HEK293T (cell line): ENCODE measurements at regions not wholly inside any gene's neighbourhood (a gene's known extent, or its start where the extent isn't known, plus 50 kb on each side); places are given as distances from the start of the nearest gene placed in this dataset.

Source experiments
- CTCF ChIA-PET: fragments of 350-600 bp; formaldehyde crosslinking; extraction: SDS; loops from one replicate; lab custom pipeline; 2021; ENCODE audit warnings: antibody characterized with exemption, inconsistent platforms; lab: Yijun Ruan, JAX
- POLR2A ChIA-PET: fragments of 350-600 bp; formaldehyde crosslinking; extraction: SDS; loops from one replicate; lab custom pipeline; 2020; ENCODE audit warnings: antibody characterized with exemption, inconsistent platforms; lab: Yijun Ruan, JAX
- DNase-seq: peaks from one replicate; pipeline ENCODE4 v3.0.0; 2012; ENCODE audit warnings: mixed read lengths; ENCODE audit errors: extremely low spot score
- ARNT ChIP-seq: fragments of 450-650 bp; IDR thresholded peaks from 2 replicates; pipeline ENCODE4 v1.6.1; 2017; ENCODE audit warnings: mild to moderate bottlenecking
- BHLHE40 ChIP-seq: fragments of 450-650 bp; IDR thresholded peaks from 2 replicates; pipeline ENCODE4 v1.6.1; 2016; ENCODE audit warnings: mild to moderate bottlenecking, moderate library complexity, borderline replicate concordance
- CTBP1 ChIP-seq: fragments of 450-650 bp; IDR thresholded peaks from 2 replicates; pipeline ENCODE4 v1.6.1; 2016; ENCODE audit warnings: borderline replicate concordance
- ELF4 ChIP-seq: fragments of 450-650 bp; IDR thresholded peaks from 2 replicates; pipeline ENCODE4 v1.6.1; 2017; ENCODE audit warnings: antibody characterized with exemption
- FOXA1 ChIP-seq: fragments of 450-650 bp; IDR thresholded peaks from 2 replicates; pipeline ENCODE4 v1.6.1; 2016; ENCODE audit warnings: mild to moderate bottlenecking
- FOXK2 ChIP-seq: fragments of 450-650 bp; IDR thresholded peaks from 2 replicates; pipeline ENCODE4 v1.6.1; 2016; ENCODE audit warnings: mild to moderate bottlenecking
- FOXM1 ChIP-seq: fragments of 450-650 bp; IDR thresholded peaks from 2 replicates; pipeline ENCODE4 v1.6.1; 2017; ENCODE audit warnings: mild to moderate bottlenecking, borderline replicate concordance
- HDGF ChIP-seq: fragments of 450-650 bp; IDR thresholded peaks from 2 replicates; pipeline ENCODE4 v1.6.1; 2017; ENCODE audit warnings: antibody characterized with exemption, borderline replicate concordance
- L3MBTL2 ChIP-seq: fragments of 450-650 bp; conservative IDR thresholded peaks from 2 replicates; pipeline ENCODE4 v1.6.1; 2016; ENCODE audit warnings: mild to moderate bottlenecking
- LEF1 ChIP-seq: fragments of 450-650 bp; IDR thresholded peaks from 2 replicates; pipeline ENCODE4 v1.6.1; 2017; ENCODE audit warnings: mild to moderate bottlenecking, borderline replicate concordance
- NFRKB ChIP-seq: fragments of 450-650 bp; IDR thresholded peaks from 2 replicates; pipeline ENCODE4 v1.6.1; 2016; ENCODE audit warnings: mild to moderate bottlenecking, moderate library complexity
- SP1 ChIP-seq: fragments of 450-650 bp; IDR thresholded peaks from 2 replicates; pipeline ENCODE4 v1.6.1; 2017
- SUZ12 ChIP-seq: fragments of 450-650 bp; IDR thresholded peaks from 2 replicates; pipeline ENCODE4 v1.6.1; 2016; ENCODE audit warnings: mild to moderate bottlenecking
- TARDBP ChIP-seq: fragments of 450-650 bp; IDR thresholded peaks from 2 replicates; pipeline ENCODE4 v1.6.1; 2016
- ZNF384 ChIP-seq: fragments of 450-650 bp; IDR thresholded peaks from 2 replicates; pipeline ENCODE4 v1.6.1; 2016
- TF ChIP-seq, protein P1 (sequence below): fragments of 450-650 bp; IDR thresholded peaks from 2 replicates; pipeline ENCODE4 v1.6.1; 2016

GRCh38 chrX:35741142-35741541 lies 57.0 kb upstream of the MAGEB16 start:
- TF ChIP-seq SP1, result no peak
- no peak for TF ChIP-seq ELF4
- TF ChIP-seq FOXK2, result no peak
- TF ChIP-seq SUZ12, result no peak
- no peak for TF ChIP-seq ZNF384
- TF ChIP-seq, protein P1, sequence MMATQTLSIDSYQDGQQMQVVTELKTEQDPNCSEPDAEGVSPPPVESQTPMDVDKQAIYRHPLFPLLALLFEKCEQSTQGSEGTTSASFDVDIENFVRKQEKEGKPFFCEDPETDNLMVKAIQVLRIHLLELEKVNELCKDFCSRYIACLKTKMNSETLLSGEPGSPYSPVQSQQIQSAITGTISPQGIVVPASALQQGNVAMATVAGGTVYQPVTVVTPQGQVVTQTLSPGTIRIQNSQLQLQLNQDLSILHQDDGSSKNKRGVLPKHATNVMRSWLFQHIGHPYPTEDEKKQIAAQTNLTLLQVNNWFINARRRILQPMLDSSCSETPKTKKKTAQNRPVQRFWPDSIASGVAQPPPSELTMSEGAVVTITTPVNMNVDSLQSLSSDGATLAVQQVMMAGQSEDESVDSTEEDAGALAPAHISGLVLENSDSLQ, result no peak
- no peak for TF ChIP-seq NFRKB
- TF ChIP-seq L3MBTL2, result no peak
- no peak for TF ChIP-seq BHLHE40
- TF ChIP-seq TARDBP, result no peak
- no peak for TF ChIP-seq CTBP1
- no peak for TF ChIP-seq FOXA1
- no peak for TF ChIP-seq HDGF
- TF ChIP-seq ARNT, result no peak
- TF ChIP-seq FOXM1, result no peak
- TF ChIP-seq LEF1, result no peak
- POLR2A ChIA-PET, result no interaction called here
- DNase-seq, result no peak
- CTCF ChIA-PET, result no interaction called here

GRCh38 chrX:35743331-35743730 lies 54.8 kb upstream of the MAGEB16 start:
- DNase-seq, result no peak
- ChIA-PET CTCF (no interaction called here), POLR2A (no interaction called here)
- TF ChIP-seq SUZ12, result no peak
- no peak for TF ChIP-seq NFRKB
- no peak for TF ChIP-seq LEF1
- no peak for TF ChIP-seq HDGF
- TF ChIP-seq, protein P1, result no peak
- no peak for TF ChIP-seq SP1
- no peak for TF ChIP-seq TARDBP
- no peak for TF ChIP-seq ELF4
- TF ChIP-seq CTBP1, result no peak
- no peak for TF ChIP-seq BHLHE40
- TF ChIP-seq ZNF384, result no peak
- no peak for TF ChIP-seq FOXM1
- no peak for TF ChIP-seq FOXK2
- TF ChIP-seq ARNT, result no peak
- TF ChIP-seq FOXA1, result no peak
- TF ChIP-seq L3MBTL2, result no peak
